ENCODE measurements at regions not wholly inside any gene's neighbourhood (a gene's known extent, or its start where the extent isn't known, plus 50 kb on each side); places are given as distances from the start of the nearest gene placed in this dataset.

DNA sequence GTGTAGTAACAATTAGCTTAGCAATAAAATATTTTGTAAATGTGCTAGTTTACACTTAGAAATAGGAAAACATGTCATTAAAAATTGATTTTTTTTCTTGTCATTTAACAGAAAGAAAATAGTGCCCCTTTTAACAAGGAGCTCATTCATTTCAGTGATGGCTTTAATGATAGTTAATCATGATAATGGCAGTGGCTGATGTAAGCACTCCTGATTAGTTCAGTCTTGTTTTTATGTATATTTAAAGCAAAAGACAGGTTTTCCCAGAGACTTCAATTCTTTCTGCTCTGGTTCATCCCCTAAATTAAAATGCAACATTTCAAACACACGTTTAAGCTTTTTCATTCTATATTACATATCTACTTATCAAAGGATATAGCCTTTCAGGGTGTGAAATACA, 1039.5 kb upstream of the PCDH7 start:
- H3K4me3 ChIP-seq (replicated peaks in 1 of 2; ENCODE audit: low read depth in 1 of 2, low read length in 2 of 2), result no peak overlapping the region
- no peaks in the 10 kb centered on the region for H3K9me3 ChIP-seq (ENCODE audit: control insufficient read depth in 1 of 2, insufficient read depth in 1 of 2, low read depth in 1 of 2, low read length in 2 of 2)
- H2AFZ ChIP-seq (ENCODE audit: low read depth, low read length, poor library complexity, severe bottlenecking), result no peak overlapping the region
- POLR2A ChIA-PET, result no interaction called here
- no peaks in the 10 kb centered on the region for H3K79me2 ChIP-seq (ENCODE audit: insufficient read depth, low read length)
- ATAC-seq (no peak), DNase-seq (ENCODE audit: low read depth, low spot score) (no peak)
- no peaks in the 10 kb centered on the region for H3K4me1 ChIP-seq (ENCODE audit: control insufficient read depth in 1 of 2, insufficient read depth in 2 of 2, low read length in 2 of 2)
- H3K9ac ChIP-seq (ENCODE audit: low read length), result no peak overlapping the region
- intact Hi-C loops (cut with micrococcal nuclease), result no loop called here
- H3K4me2 ChIP-seq (ENCODE audit: low read length), result no peak overlapping the region
- no peaks in the 10 kb centered on the region for H3K9me2 ChIP-seq (ENCODE audit: insufficient read depth)
- TF ChIP-seq, protein P1, sequence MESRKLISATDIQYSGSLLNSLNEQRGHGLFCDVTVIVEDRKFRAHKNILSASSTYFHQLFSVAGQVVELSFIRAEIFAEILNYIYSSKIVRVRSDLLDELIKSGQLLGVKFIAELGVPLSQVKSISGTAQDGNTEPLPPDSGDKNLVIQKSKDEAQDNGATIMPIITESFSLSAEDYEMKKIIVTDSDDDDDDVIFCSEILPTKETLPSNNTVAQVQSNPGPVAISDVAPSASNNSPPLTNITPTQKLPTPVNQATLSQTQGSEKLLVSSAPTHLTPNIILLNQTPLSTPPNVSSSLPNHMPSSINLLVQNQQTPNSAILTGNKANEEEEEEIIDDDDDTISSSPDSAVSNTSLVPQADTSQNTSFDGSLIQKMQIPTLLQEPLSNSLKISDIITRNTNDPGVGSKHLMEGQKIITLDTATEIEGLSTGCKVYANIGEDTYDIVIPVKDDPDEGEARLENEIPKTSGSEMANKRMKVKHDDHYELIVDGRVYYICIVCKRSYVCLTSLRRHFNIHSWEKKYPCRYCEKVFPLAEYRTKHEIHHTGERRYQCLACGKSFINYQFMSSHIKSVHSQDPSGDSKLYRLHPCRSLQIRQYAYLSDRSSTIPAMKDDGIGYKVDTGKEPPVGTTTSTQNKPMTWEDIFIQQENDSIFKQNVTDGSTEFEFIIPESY (IDR thresholded peaks at IDR 0.05; ENCODE audit: extremely low read depth, insufficient replicate concordance, low read length), result no peak
- TF ChIP-seq, protein P2, sequence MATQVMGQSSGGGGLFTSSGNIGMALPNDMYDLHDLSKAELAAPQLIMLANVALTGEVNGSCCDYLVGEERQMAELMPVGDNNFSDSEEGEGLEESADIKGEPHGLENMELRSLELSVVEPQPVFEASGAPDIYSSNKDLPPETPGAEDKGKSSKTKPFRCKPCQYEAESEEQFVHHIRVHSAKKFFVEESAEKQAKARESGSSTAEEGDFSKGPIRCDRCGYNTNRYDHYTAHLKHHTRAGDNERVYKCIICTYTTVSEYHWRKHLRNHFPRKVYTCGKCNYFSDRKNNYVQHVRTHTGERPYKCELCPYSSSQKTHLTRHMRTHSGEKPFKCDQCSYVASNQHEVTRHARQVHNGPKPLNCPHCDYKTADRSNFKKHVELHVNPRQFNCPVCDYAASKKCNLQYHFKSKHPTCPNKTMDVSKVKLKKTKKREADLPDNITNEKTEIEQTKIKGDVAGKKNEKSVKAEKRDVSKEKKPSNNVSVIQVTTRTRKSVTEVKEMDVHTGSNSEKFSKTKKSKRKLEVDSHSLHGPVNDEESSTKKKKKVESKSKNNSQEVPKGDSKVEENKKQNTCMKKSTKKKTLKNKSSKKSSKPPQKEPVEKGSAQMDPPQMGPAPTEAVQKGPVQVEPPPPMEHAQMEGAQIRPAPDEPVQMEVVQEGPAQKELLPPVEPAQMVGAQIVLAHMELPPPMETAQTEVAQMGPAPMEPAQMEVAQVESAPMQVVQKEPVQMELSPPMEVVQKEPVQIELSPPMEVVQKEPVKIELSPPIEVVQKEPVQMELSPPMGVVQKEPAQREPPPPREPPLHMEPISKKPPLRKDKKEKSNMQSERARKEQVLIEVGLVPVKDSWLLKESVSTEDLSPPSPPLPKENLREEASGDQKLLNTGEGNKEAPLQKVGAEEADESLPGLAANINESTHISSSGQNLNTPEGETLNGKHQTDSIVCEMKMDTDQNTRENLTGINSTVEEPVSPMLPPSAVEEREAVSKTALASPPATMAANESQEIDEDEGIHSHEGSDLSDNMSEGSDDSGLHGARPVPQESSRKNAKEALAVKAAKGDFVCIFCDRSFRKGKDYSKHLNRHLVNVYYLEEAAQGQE (IDR thresholded peaks at IDR 0.05; ENCODE audit: low read depth), result no peak
- TF ChIP-seq POLR2A (IDR thresholded peaks at IDR 0.05; ENCODE audit: borderline replicate concordance, extremely low read depth, insufficient read depth, insufficient read length), result no peak
- no peaks in the 10 kb centered on the region for H4K20me1 ChIP-seq (ENCODE audit: insufficient read depth)
- CTCF ChIA-PET, result no interaction called here
- no TSS peak for BruUV-seq (replicated peaks)
- H3K27ac ChIP-seq (ENCODE audit: low read depth, low read length), result no peak overlapping the region
- H3K27me3 ChIP-seq (ENCODE audit: insufficient read depth, low read length), result no peaks in the 10 kb centered on the region
- RAD21 ChIA-PET (ENCODE audit: low non-redundant PET in 1 of 2, low total read pairs in 2 of 2, uncharacterized antibody in 2 of 2, unreplicated experiment in 2 of 2), result no interaction called here
- no peaks in the 10 kb centered on the region for H3K36me3 ChIP-seq (ENCODE audit: control insufficient read depth in 1 of 2, insufficient read depth in 2 of 2, low read length in 2 of 2)

DNA sequence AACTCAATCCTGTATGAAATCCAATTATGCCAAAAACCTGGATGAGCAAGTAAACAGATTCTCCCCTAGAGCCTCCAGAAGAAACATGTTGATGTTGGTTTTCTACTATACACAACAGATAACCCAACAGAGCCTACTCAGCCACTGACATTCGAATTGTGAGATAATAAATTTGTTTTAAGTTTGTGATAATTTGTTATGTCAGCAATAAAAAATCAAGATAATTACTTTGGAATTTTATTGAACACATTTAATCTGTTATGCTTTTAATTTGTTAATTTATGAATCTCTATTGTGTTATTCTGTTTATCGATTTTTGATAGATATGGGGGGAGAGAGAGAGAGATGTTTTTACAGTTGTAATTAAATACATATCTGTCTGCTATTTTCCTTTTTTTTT, 1016.1 kb upstream of the PCDH7 start:
- BruUV-seq (replicated peaks), result no TSS peak
- H3K9me3 ChIP-seq (ENCODE audit: control insufficient read depth in 1 of 2, insufficient read depth in 1 of 2, low read depth in 1 of 2, low read length in 2 of 2), result no peaks in the 10 kb centered on the region; a peak in 1 of 4 replicates
- ATAC-seq, result no peak
- H3K79me2 ChIP-seq (ENCODE audit: insufficient read depth, low read length), result no peaks in the 10 kb centered on the region
- no peaks in the 10 kb centered on the region for H4K20me1 ChIP-seq (ENCODE audit: insufficient read depth)
- no peaks in the 10 kb centered on the region for H3K36me3 ChIP-seq (ENCODE audit: control insufficient read depth in 1 of 2, insufficient read depth in 2 of 2, low read length in 2 of 2)
- ChIA-PET RAD21 (ENCODE audit: low non-redundant PET in 1 of 2, low total read pairs in 2 of 2, uncharacterized antibody in 2 of 2, unreplicated experiment in 2 of 2) (no interaction called here), POLR2A (no interaction called here), CTCF (no interaction called here)
- H2AFZ ChIP-seq (ENCODE audit: low read depth, low read length, poor library complexity, severe bottlenecking), result no peak overlapping the region
- H3K9ac ChIP-seq (ENCODE audit: low read length), result no peak overlapping the region
- H3K4me1 ChIP-seq (ENCODE audit: control insufficient read depth in 1 of 2, insufficient read depth in 2 of 2, low read length in 2 of 2), result no peaks in the 10 kb centered on the region
- intact Hi-C loops (cut with micrococcal nuclease), result no loop called here
- no peaks in the 10 kb centered on the region; the same call in 1 of the 2 replicates for H3K9me2 ChIP-seq (ENCODE audit: insufficient read depth)
- H3K27me3 ChIP-seq (ENCODE audit: insufficient read depth, low read length), result no peaks in the 10 kb centered on the region
- H3K4me2 ChIP-seq (ENCODE audit: low read length), result no peak overlapping the region
- H3K27ac ChIP-seq (ENCODE audit: low read depth, low read length), result no peak overlapping the region
- H3K4me3 ChIP-seq (replicated peaks in 1 of 2; ENCODE audit: low read depth in 1 of 2, low read length in 2 of 2), result no peak overlapping the region
- DNase-seq (ENCODE audit: low read depth, low spot score), result no peak
- TF ChIP-seq SRF (IDR thresholded peaks at IDR 0.05; ENCODE audit: low read depth) (no peak), JUND (IDR thresholded peaks at IDR 0.05) (no peak), YY1 (IDR thresholded peaks at IDR 0.05; ENCODE audit: extremely low read depth, insufficient replicate concordance, low read depth, low read length) (no peak), POLR2AphosphoS5 (IDR thresholded peaks at IDR 0.05; ENCODE audit: low read depth, low read length) (no peak)
- TF ChIP-seq, protein P3, sequence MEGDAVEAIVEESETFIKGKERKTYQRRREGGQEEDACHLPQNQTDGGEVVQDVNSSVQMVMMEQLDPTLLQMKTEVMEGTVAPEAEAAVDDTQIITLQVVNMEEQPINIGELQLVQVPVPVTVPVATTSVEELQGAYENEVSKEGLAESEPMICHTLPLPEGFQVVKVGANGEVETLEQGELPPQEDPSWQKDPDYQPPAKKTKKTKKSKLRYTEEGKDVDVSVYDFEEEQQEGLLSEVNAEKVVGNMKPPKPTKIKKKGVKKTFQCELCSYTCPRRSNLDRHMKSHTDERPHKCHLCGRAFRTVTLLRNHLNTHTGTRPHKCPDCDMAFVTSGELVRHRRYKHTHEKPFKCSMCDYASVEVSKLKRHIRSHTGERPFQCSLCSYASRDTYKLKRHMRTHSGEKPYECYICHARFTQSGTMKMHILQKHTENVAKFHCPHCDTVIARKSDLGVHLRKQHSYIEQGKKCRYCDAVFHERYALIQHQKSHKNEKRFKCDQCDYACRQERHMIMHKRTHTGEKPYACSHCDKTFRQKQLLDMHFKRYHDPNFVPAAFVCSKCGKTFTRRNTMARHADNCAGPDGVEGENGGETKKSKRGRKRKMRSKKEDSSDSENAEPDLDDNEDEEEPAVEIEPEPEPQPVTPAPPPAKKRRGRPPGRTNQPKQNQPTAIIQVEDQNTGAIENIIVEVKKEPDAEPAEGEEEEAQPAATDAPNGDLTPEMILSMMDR (IDR thresholded peaks at IDR 0.05 in 2 of 3, conservative IDR thresholded peaks at IDR 0.05 in 1 of 3; ENCODE audit: borderline replicate concordance in 1 of 3, insufficient read depth in 1 of 3, low read depth in 2 of 3, low read length in 2 of 3), result no peak
- TF ChIP-seq, protein P1 (IDR thresholded peaks at IDR 0.05; ENCODE audit: extremely low read depth, insufficient replicate concordance, low read length), result no peak
- TF ChIP-seq, protein P4, sequence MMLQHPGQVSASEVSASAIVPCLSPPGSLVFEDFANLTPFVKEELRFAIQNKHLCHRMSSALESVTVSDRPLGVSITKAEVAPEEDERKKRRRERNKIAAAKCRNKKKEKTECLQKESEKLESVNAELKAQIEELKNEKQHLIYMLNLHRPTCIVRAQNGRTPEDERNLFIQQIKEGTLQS (IDR thresholded peaks at IDR 0.05), result no peak

Data from HCT116 (cell line).